Activated CD8-positive, alpha-beta T cell treated with anti-CD3 and anti-CD28 coated beads for 36 hours (primary cell): ENCODE measurements at regions not wholly inside any gene's neighbourhood (a gene's known extent, or its start where the extent isn't known, plus 50 kb on each side); places are given as distances from the start of the nearest gene placed in this dataset.

Experiments
- ATAC-seq: fragments of 200-7000 bp; cut with Tn5 transposase; one replicate; pipeline ENCODE4 v1.10.0; 2021; ENCODE audit warnings: mild to moderate bottlenecking, moderate library complexity
- CTCF ChIA-PET: fragments of 350-600 bp; sonication (Branson Sonifier 250); formaldehyde crosslinking; loops from one replicate; lab custom pipeline; 2021; ENCODE audit warnings: antibody characterized with exemption; lab: Charles Lee
- POLR2A ChIA-PET: fragments of 350-600 bp; sonication (Branson Sonifier 250); formaldehyde crosslinking; loops from one replicate; lab custom pipeline; 2021; ENCODE audit warnings: antibody characterized with exemption; lab: Charles Lee
- DNase-seq: peaks from one replicate; pipeline ENCODE4 v3.0.0-alpha.2; 2020
- H3K27ac Mint-ChIP-seq: one replicate; pipeline ENCODE4 v1.8.0; 2021; ENCODE audit warnings: mild to moderate bottlenecking, mixed read lengths
- H3K27me3 Mint-ChIP-seq: one replicate; pipeline ENCODE4 v1.8.0; 2021; ENCODE audit warnings: mixed read lengths
- H3K36me3 Mint-ChIP-seq: one replicate; pipeline ENCODE4 v1.8.0; 2021; ENCODE audit warnings: low read depth, mixed read lengths
- H3K4me1 Mint-ChIP-seq: one replicate; pipeline ENCODE4 v1.8.0; 2021; ENCODE audit warnings: low read depth, mixed read lengths
- H3K4me3 Mint-ChIP-seq: one replicate; pipeline ENCODE4 v1.8.0; 2021; ENCODE audit warnings: mild to moderate bottlenecking, moderate library complexity, mixed read lengths
- H3K9me3 Mint-ChIP-seq: one replicate; pipeline ENCODE4 v1.8.0; 2021; ENCODE audit warnings: mixed read lengths
- intact Hi-C: fragments of 100-400 bp; cut with micrococcal nuclease; formaldehyde crosslinking; loops from one replicate; pipeline ENCODE4 v1.10.0; 2022
- TF ChIP-seq, protein P1 (sequence below): fragments of 200-600 bp; IDR thresholded peaks from one replicate; pipeline ENCODE4 v1.8.0; 2022; ENCODE audit warnings: antibody characterized with exemption, mild to moderate bottlenecking

DNA sequence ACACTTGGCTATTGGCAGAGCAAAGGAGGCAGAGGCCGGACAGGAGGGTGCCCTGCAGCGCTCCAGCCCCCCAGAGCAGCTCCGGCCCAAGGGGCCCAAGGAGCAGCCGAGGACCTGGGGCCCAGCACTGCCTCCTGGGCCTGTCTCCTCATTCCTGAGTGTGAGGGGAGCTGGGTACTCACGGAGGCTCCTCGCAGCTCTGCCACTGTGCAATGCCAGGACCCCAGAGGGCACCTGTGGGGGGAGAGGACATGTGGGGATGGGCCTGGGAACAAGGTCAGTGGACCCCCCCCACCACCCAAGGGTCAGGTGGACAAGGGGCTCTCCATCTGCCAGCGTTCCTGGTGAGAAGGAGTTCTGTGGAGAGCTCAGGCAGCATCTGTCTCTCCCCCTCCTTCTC is 192.6 kb upstream of the PPP1R26 start:
- Mint-ChIP-seq H3K27me3 (peaks cover 2% of the 10 kb centered on the region), H3K36me3 (no peaks in the 10 kb centered on the region), H3K4me1 (no peaks in the 10 kb centered on the region), H3K9me3 (peaks cover 2% of the 10 kb centered on the region), H3K27ac (no peak overlapping the region), H3K4me3 (no peak overlapping the region)
- ChIA-PET POLR2A (no interaction called here), CTCF (no interaction called here)
- no peak for DNase-seq
- TF ChIP-seq, protein P1, sequence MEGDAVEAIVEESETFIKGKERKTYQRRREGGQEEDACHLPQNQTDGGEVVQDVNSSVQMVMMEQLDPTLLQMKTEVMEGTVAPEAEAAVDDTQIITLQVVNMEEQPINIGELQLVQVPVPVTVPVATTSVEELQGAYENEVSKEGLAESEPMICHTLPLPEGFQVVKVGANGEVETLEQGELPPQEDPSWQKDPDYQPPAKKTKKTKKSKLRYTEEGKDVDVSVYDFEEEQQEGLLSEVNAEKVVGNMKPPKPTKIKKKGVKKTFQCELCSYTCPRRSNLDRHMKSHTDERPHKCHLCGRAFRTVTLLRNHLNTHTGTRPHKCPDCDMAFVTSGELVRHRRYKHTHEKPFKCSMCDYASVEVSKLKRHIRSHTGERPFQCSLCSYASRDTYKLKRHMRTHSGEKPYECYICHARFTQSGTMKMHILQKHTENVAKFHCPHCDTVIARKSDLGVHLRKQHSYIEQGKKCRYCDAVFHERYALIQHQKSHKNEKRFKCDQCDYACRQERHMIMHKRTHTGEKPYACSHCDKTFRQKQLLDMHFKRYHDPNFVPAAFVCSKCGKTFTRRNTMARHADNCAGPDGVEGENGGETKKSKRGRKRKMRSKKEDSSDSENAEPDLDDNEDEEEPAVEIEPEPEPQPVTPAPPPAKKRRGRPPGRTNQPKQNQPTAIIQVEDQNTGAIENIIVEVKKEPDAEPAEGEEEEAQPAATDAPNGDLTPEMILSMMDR, result no peak
- no peak for ATAC-seq
- intact Hi-C loops, result no loop called here

DNA sequence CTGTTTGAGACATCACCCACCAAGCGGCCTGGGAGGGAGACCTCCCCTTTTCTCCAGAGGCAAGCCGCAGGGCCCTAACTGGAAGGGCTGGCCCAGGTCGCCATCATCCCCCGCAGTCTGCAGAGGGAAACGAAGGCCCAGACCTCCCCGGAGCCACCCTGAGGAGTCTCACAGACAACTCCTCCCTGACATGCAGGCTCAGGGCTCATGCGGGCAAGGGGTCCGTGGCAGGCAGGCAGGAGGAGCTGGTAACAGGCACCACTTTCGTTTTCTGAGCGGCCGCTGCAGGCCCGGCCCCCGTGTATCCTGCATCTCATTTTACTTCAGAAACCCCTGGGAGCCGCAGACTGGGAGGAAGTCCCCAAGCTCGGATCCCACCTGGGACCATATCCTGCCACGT is 192.0 kb upstream of the PPP1R26 start:
- Mint-ChIP-seq H3K27ac (no peak overlapping the region), H3K36me3 (no peaks in the 10 kb centered on the region), H3K4me3 (no peak overlapping the region), H3K9me3 (peaks cover 2% of the 10 kb centered on the region), H3K27me3 (peaks cover 2% of the 10 kb centered on the region), H3K4me1 (no peaks in the 10 kb centered on the region)
- intact Hi-C loops, result no loop called here
- POLR2A ChIA-PET, result interaction anchor here (0.6 kb wide), 1 partner anchor 86 kb away, joined by 3 read pairs; no protein-coding TSS in a partner anchor
- DNase-seq (no peak), ATAC-seq (no peak)
- CTCF ChIA-PET, result no interaction called here
- TF ChIP-seq, protein P1, result no peak

DNA sequence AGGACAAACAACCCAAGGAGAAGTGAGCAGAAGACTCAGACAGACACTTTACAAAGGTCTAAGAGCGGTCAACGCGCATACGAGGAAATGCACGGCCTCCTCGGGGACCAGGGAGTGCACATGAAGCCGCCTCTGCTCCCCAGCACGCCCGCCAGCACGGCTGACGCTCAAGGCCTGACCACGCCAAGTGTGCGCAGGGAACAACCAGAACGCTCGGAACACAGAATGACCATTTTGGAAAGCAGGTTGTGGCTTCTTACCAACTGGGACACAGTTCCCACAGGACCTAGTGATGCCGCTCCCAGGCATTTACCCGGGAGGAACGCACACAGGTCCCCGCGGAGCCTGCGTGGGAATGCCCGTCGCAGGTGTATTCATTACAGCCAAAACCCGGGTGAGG is 191.5 kb upstream of the PPP1R26 start:
- POLR2A ChIA-PET, result interaction anchor here (0.6 kb wide), 1 partner anchor 85 kb away, joined by 3 read pairs; no protein-coding TSS in a partner anchor
- Mint-ChIP-seq H3K36me3 (no peaks in the 10 kb centered on the region), H3K4me1 (no peaks in the 10 kb centered on the region), H3K27ac (no peak overlapping the region), H3K27me3 (peaks cover 2% of the 10 kb centered on the region), H3K4me3 (no peak overlapping the region), H3K9me3 (peaks cover 2% of the 10 kb centered on the region)
- CTCF ChIA-PET, result no interaction called here
- intact Hi-C loops, result no loop called here
- ATAC-seq (no peak), DNase-seq (no peak)
- TF ChIP-seq, protein P1, result no peak

DNA sequence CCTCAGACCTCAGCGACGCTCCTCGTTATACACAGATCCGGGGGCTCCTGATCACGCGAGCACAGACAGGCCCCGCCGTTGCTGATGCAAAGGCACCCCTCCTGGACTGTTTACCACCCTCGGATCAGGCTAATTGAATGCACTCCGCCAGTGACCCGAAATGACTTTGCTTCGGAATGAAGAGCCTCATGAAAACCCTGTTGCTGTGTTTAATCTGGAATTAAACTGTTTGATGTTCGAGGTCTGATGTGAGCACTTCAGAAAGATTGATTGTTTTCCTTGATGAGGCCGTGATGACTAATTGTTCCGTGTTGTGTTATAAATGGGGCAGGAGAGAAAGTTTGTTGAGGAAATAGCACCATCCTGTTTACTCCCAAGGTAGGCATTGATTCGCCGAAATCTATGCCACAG is 190.5 kb upstream of the PPP1R26 start:
- no peak for ATAC-seq

DNA sequence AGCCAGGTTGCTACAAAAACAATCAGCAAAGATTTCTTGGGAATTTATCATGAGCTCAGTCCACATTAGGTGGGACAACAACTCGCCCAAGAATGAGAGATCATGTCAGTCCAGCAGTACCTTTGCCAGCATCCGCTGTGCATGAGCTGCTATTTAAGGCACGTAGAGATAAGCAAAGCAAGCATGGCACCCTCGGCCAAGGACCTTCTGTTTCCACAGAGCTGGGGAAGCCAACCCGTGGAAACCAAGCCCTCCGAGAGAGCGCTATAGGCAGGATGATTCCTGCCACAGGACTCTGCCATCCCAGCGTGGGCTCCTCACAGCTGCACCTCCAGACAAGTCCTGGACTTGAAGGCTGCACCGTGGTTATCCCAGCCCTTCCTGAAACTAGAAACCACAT is 189.5 kb upstream of the PPP1R26 start:
- ChIA-PET CTCF (interaction anchor here (1.4 kb wide), 1 partner anchor 204 kb away, joined by 4 read pairs; no protein-coding TSS in a partner anchor), POLR2A (no interaction called here)
- no peak for DNase-seq
- TF ChIP-seq, protein P1, result no peak
- Mint-ChIP-seq H3K27ac (no peak overlapping the region), H3K9me3 (peaks cover 2% of the 10 kb centered on the region), H3K36me3 (no peaks in the 10 kb centered on the region), H3K27me3 (peaks cover 2% of the 10 kb centered on the region), H3K4me3 (no peak overlapping the region), H3K4me1 (no peaks in the 10 kb centered on the region)
- intact Hi-C loops, result no loop called here
- ATAC-seq, result no peak

More for the DNA sequence above, 190.5 kb upstream of the PPP1R26 start:
- peaks cover 2% of the 10 kb centered on the region for H3K9me3 Mint-ChIP-seq
- TF ChIP-seq, protein P1, result no peak
- intact Hi-C loops, result no loop called here
- H3K36me3 Mint-ChIP-seq, result no peaks in the 10 kb centered on the region
- no peak overlapping the region for H3K4me3 Mint-ChIP-seq
- H3K27ac Mint-ChIP-seq, result no peak overlapping the region
- H3K4me1 Mint-ChIP-seq, result no peaks in the 10 kb centered on the region
- H3K27me3 Mint-ChIP-seq, result peaks cover 2% of the 10 kb centered on the region
- POLR2A ChIA-PET, result no interaction called here
- CTCF ChIA-PET, result no interaction called here
- DNase-seq, result no peak
